Suprapubic skin (tissue), 3 donors: ENCODE measurements at regions not wholly inside any gene's neighbourhood (a gene's known extent, or its start where the extent isn't known, plus 50 kb on each side); places are given as distances from the start of the nearest gene placed in this dataset.

Experiments used
- CTCF ChIP-seq, 2 donors: fragments of 200-600 bp in 1 of 2; fragments of 450-650 bp in 1 of 2; sonication (generic) in 1 of 2; IDR thresholded peaks; one replicate each; pipeline ENCODE4 v1.5.1; 2016 to 2019; ENCODE audit warnings: antibody characterized with exemption in 2 of 2, mild to moderate bottlenecking in 1 of 2, moderate library complexity in 1 of 2
- EP300 ChIP-seq: sonication (generic); formaldehyde crosslinking; IDR thresholded peaks from one replicate; pipeline ENCODE4 v1.6.1; 2017; ENCODE audit warnings: antibody characterized with exemption

DNA sequence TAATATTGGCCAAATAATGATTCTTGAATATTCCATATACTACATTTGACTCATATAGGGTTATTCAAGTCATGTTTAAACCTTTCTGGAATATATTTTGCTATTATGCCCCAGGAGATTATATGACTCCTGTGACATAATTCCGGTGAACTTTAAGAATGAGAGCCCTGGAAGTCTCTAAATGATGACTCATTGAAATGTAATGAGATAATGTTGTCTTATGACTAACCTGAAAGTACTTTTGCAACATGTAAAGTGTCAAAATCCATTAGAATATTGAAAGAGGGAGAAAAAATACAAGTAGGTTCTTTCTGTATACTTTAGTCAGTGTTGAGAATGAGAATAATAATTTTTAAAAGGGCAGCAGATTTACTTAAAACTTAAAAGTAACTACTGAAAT, 830.4 kb downstream of the MAT2B start:
- no peak for TF ChIP-seq CTCF (IDR thresholded peaks at IDR 0.05)
- no peak for TF ChIP-seq EP300
